Endothelial cell of umbilical vein (primary cell): ENCODE measurements at regions not wholly inside any gene's neighbourhood (a gene's known extent, or its start where the extent isn't known, plus 50 kb on each side); places are given as distances from the start of the nearest gene placed in this dataset.

Experiments
- BruUV-seq: library from RNA; stranded (reverse); fragments of 400-500 nt; replicated peaks from 2 replicates; lab custom pipeline; 2021; lab: Mats Ljungman, UMichigan
- CTCF ChIA-PET: fragments of 300-600, 350-600 bp; sonication (Branson Sonifier 250); formaldehyde crosslinking; loops from one replicate; lab custom pipeline; 2021; ENCODE audit warnings: antibody characterized with exemption, inconsistent platforms; lab: Charles Lee
- POLR2A ChIA-PET: fragments of 300-600, 350-600 bp; sonication (Branson Sonifier 250); formaldehyde crosslinking; loops from one replicate; lab custom pipeline; 2021; ENCODE audit warnings: antibody characterized with exemption, inconsistent platforms; lab: Charles Lee
- DNase-seq: peaks from one replicate; pipeline ENCODE4 v3.0.0-alpha.2; 2011; ENCODE audit warnings: low read depth, low spot score
- FAIRE-seq: peaks from 2 replicates; lab custom pipeline; 2011; peaks lifted over from hg19 to GRCh38; lab: Jason Lieb, UNC
- H2AFZ ChIP-seq: 2 replicates; pipeline ENCODE4 v1.6.0; 2012; ENCODE audit warnings: low read depth, low read length, control low read depth, inconsistent platforms
- H3K27ac ChIP-seq: 2 replicates; pipeline ENCODE4 v1.5.1; 2011; ENCODE audit warnings: low read depth, mild to moderate bottlenecking, control low read depth, low read length, moderate library complexity; ENCODE audit not compliant: insufficient read depth
- H3K27me3 ChIP-seq, 2 experiments: 2 replicates each; pipeline versions ENCODE4 v1.6.0 to v1.6.1; 2011; ENCODE audit warnings: low read length in 2 of 2, mixed read lengths in 1 of 2; ENCODE audit not compliant: control insufficient read depth in 2 of 2, insufficient read depth in 2 of 2
- H3K36me3 ChIP-seq, 2 experiments: 2 replicates in 1 of 2; 3 replicates in 1 of 2; pipeline ENCODE4 v1.5.1; 2011; ENCODE audit warnings: low read length in 2 of 2, mild to moderate bottlenecking in 1 of 2, moderate library complexity in 1 of 2; ENCODE audit not compliant: control insufficient read depth in 2 of 2, insufficient read depth in 2 of 2; ENCODE audit errors: extremely low read depth in 1 of 2
- H3K4me1 ChIP-seq: 3 replicates; pipeline ENCODE4 v1.5.1; 2011; ENCODE audit warnings: mild to moderate bottlenecking, low read length; ENCODE audit not compliant: control insufficient read depth, insufficient read depth; ENCODE audit errors: extremely low read depth
- H3K4me2 ChIP-seq: 2 replicates; pipeline ENCODE4 v1.6.1; 2011; ENCODE audit warnings: low read length, control low read depth, mixed read lengths; ENCODE audit not compliant: insufficient read depth
- H3K4me3 ChIP-seq, 3 experiments: fragments of 200-600 bp in 1 of 3; sonication (generic), shearing (Covaris generic) in 1 of 3; replicated peaks in 1 of 3; 2 replicates each; pipeline ENCODE4 v1.5.1; 2011 to 2016; ENCODE audit warnings: control low read depth in 3 of 3, low read length in 3 of 3, mild to moderate bottlenecking in 2 of 3, inconsistent platforms in 1 of 3, low read depth in 1 of 3, moderate library complexity in 1 of 3; ENCODE audit not compliant: insufficient read depth in 1 of 3
- H3K79me2 ChIP-seq: 2 replicates; pipeline ENCODE4 v1.6.0; 2012; ENCODE audit warnings: low read length, inconsistent platforms; ENCODE audit not compliant: control insufficient read depth, insufficient read depth
- H3K9ac ChIP-seq: replicated peaks from 2 replicates; pipeline ENCODE3; 2011; ENCODE audit warnings: low read length, control low read depth; ENCODE audit not compliant: insufficient read depth; ENCODE audit errors: extremely low read depth
- H3K9me1 ChIP-seq: replicated peaks from 3 replicates; pipeline ENCODE4 v1.6.0; 2011; ENCODE audit warnings: mild to moderate bottlenecking, low read length; ENCODE audit not compliant: control insufficient read depth, insufficient read depth; ENCODE audit errors: extremely low read depth
- H3K9me3 ChIP-seq: replicated peaks from 2 replicates; pipeline ENCODE4 v1.5.1; 2012; ENCODE audit warnings: low read length, inconsistent platforms; ENCODE audit not compliant: control insufficient read depth, insufficient read depth
- H4K20me1 ChIP-seq: replicated peaks from 2 replicates; pipeline ENCODE3; 2011; ENCODE audit warnings: mild to moderate bottlenecking, low read length; ENCODE audit not compliant: control insufficient read depth, insufficient read depth; ENCODE audit errors: extremely low read depth
- EZH2 ChIP-seq: IDR thresholded peaks from 2 replicates; pipeline ENCODE4 v1.6.1; 2012; ENCODE audit warnings: borderline replicate concordance, low read depth, mild to moderate bottlenecking, moderate library complexity, low read length, inconsistent platforms; ENCODE audit not compliant: severe bottlenecking
- FOS ChIP-seq: IDR thresholded peaks from 2 replicates; pipeline ENCODE4 v1.6.1; 2011; ENCODE audit warnings: mild to moderate bottlenecking, low read length, moderate library complexity, borderline replicate concordance; ENCODE audit not compliant: insufficient read depth
- GATA2 ChIP-seq: IDR thresholded peaks from 2 replicates; pipeline ENCODE4 v1.7.0; 2011; ENCODE audit warnings: low read depth, mild to moderate bottlenecking, moderate library complexity, mixed read lengths, low read length; ENCODE audit not compliant: insufficient read length, insufficient read depth
- JUN ChIP-seq: IDR thresholded peaks from 2 replicates; pipeline ENCODE4 v1.6.1; 2011; ENCODE audit warnings: borderline replicate concordance, low read depth; ENCODE audit not compliant: insufficient read length, insufficient read depth
- MYC ChIP-seq: IDR thresholded peaks from one replicate; pipeline ENCODE4 v1.6.1; 2011; ENCODE audit warnings: mild to moderate bottlenecking, low read depth, low read length
- POLR2A ChIP-seq: IDR thresholded peaks from 2 replicates; pipeline ENCODE4 v1.6.1; 2012; ENCODE audit warnings: low read depth, mild to moderate bottlenecking, control low read depth, low read length
- POLR2AphosphoS5 ChIP-seq: IDR thresholded peaks from 2 replicates; pipeline ENCODE4 v1.6.1; 2012; ENCODE audit warnings: low read depth, mild to moderate bottlenecking, control low read depth, low read length, moderate library complexity; ENCODE audit not compliant: insufficient read depth
- dilution Hi-C: fragments of 300-500 bp; cut with MboI; formaldehyde crosslinking; loops from one replicate; pipeline ENCODE4 v1.15.0; 2019; ENCODE audit warnings: low sequenced_read_pairs; ENCODE audit not compliant: extremely low pct_ligation_motif_present
- intact Hi-C: fragments of 100-400 bp; cut with micrococcal nuclease; formaldehyde crosslinking; loops from one replicate; pipeline ENCODE4 v1.10.0; 2022
- TF ChIP-seq, protein P1 (sequence below): IDR thresholded peaks from 2 replicates; pipeline ENCODE4 v1.6.1; 2011; ENCODE audit not compliant: insufficient read depth, insufficient read length
- TF ChIP-seq, protein P2 (sequence below), 2 donors: IDR thresholded peaks; 1 replicate in 1 of 2; 2 replicates in 1 of 2; pipeline ENCODE4 v1.5.1; 2011; ENCODE audit warnings: low read length in 2 of 2, mild to moderate bottlenecking in 2 of 2, moderate library complexity in 2 of 2, control low read depth in 1 of 2, inconsistent platforms in 1 of 2, low read depth in 1 of 2; ENCODE audit not compliant: insufficient read depth in 1 of 2; ENCODE audit errors: extremely low read depth in 1 of 2

DNA sequence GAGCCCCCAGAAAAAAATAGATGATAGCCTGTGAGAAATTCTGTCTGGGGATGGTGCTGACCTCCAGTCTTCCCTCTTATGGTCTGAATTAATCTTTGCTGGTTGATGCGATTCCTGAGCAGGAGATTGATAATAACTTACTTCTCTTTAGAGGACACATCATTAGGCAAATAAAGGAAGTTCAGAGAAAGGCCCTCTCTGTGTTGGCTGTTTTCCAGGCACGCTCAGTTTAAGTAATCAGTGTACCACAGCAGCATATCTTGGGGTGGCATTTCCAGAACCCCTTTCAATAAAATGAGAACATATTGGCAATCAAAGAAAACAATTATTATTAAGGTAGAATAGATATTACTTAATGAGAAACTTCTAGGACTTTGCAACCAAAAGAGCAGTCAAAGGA lies 1129.3 kb upstream of the RAG2 start:
- Histone ChIP-seq H3K9me3 (no peaks in the 10 kb centered on the region), H3K27me3 (no peaks in the 10 kb centered on the region), H3K4me3 (no peak overlapping the region), H3K36me3 (no peaks in the 10 kb centered on the region), H4K20me1 (no peaks in the 10 kb centered on the region), H3K79me2 (no peaks in the 10 kb centered on the region), H3K9ac (no peak overlapping the region), H3K27ac (no peak overlapping the region), H3K4me2 (no peak overlapping the region), H3K4me1 (peaks cover 14% of the 10 kb centered on the region), H3K9me1 (no peaks in the 10 kb centered on the region), H2AFZ (no peak overlapping the region)
- dilution Hi-C loops: no loop called here
- ChIA-PET CTCF (no interaction called here), POLR2A (no interaction called here)
- TF ChIP-seq POLR2A (no peak), EZH2 (no peak), GATA2 (no peak), POLR2AphosphoS5 (no peak), MYC (no peak), JUN (no peak), FOS (no peak)
- TF ChIP-seq, protein P1, sequence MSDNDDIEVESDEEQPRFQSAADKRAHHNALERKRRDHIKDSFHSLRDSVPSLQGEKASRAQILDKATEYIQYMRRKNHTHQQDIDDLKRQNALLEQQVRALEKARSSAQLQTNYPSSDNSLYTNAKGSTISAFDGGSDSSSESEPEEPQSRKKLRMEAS: no peak
- TF ChIP-seq, protein P2, sequence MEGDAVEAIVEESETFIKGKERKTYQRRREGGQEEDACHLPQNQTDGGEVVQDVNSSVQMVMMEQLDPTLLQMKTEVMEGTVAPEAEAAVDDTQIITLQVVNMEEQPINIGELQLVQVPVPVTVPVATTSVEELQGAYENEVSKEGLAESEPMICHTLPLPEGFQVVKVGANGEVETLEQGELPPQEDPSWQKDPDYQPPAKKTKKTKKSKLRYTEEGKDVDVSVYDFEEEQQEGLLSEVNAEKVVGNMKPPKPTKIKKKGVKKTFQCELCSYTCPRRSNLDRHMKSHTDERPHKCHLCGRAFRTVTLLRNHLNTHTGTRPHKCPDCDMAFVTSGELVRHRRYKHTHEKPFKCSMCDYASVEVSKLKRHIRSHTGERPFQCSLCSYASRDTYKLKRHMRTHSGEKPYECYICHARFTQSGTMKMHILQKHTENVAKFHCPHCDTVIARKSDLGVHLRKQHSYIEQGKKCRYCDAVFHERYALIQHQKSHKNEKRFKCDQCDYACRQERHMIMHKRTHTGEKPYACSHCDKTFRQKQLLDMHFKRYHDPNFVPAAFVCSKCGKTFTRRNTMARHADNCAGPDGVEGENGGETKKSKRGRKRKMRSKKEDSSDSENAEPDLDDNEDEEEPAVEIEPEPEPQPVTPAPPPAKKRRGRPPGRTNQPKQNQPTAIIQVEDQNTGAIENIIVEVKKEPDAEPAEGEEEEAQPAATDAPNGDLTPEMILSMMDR (IDR thresholded peaks at IDR 0.05; ENCODE audit: extremely low read depth in 1 of 2, insufficient read depth in 1 of 2, low read depth in 1 of 2, low read length in 2 of 2): no peak
- FAIRE-seq (peak; percentile 48), DNase-seq (peak; percentile 35)
- no TSS peak for BruUV-seq
- intact Hi-C loops: no loop called here
